Endothelial cell of umbilical vein (primary cell): ENCODE measurements at regions not wholly inside any gene's neighbourhood (a gene's known extent, or its start where the extent isn't known, plus 50 kb on each side); places are given as distances from the start of the nearest gene placed in this dataset.

Experiments used
- BruUV-seq: library from RNA; stranded (reverse); fragments of 400-500 nt; replicated peaks from 2 replicates; lab custom pipeline; 2021; lab: Mats Ljungman, UMichigan
- CTCF ChIA-PET: fragments of 300-600, 350-600 bp; sonication (Branson Sonifier 250); formaldehyde crosslinking; loops from one replicate; lab custom pipeline; 2021; ENCODE audit warnings: antibody characterized with exemption, inconsistent platforms; lab: Charles Lee
- POLR2A ChIA-PET: fragments of 300-600, 350-600 bp; sonication (Branson Sonifier 250); formaldehyde crosslinking; loops from one replicate; lab custom pipeline; 2021; ENCODE audit warnings: antibody characterized with exemption, inconsistent platforms; lab: Charles Lee
- DNase-seq: peaks from one replicate; pipeline ENCODE4 v3.0.0-alpha.2; 2011; ENCODE audit warnings: low read depth, low spot score
- FAIRE-seq: peaks from 2 replicates; lab custom pipeline; 2011; peaks lifted over from hg19 to GRCh38; lab: Jason Lieb, UNC
- H2AFZ ChIP-seq: 2 replicates; pipeline ENCODE4 v1.6.0; 2012; ENCODE audit warnings: low read depth, low read length, control low read depth, inconsistent platforms
- H3K27ac ChIP-seq: 2 replicates; pipeline ENCODE4 v1.5.1; 2011; ENCODE audit warnings: low read depth, mild to moderate bottlenecking, control low read depth, low read length, moderate library complexity; ENCODE audit not compliant: insufficient read depth
- H3K27me3 ChIP-seq, 2 experiments: 2 replicates each; pipeline versions ENCODE4 v1.6.0 to v1.6.1; 2011; ENCODE audit warnings: low read length in 2 of 2, mixed read lengths in 1 of 2; ENCODE audit not compliant: control insufficient read depth in 2 of 2, insufficient read depth in 2 of 2
- H3K36me3 ChIP-seq, 2 experiments: 2 replicates in 1 of 2; 3 replicates in 1 of 2; pipeline ENCODE4 v1.5.1; 2011; ENCODE audit warnings: low read length in 2 of 2, mild to moderate bottlenecking in 1 of 2, moderate library complexity in 1 of 2; ENCODE audit not compliant: control insufficient read depth in 2 of 2, insufficient read depth in 2 of 2; ENCODE audit errors: extremely low read depth in 1 of 2
- H3K4me1 ChIP-seq: 3 replicates; pipeline ENCODE4 v1.5.1; 2011; ENCODE audit warnings: mild to moderate bottlenecking, low read length; ENCODE audit not compliant: control insufficient read depth, insufficient read depth; ENCODE audit errors: extremely low read depth
- H3K4me2 ChIP-seq: 2 replicates; pipeline ENCODE4 v1.6.1; 2011; ENCODE audit warnings: low read length, control low read depth, mixed read lengths; ENCODE audit not compliant: insufficient read depth
- H3K4me3 ChIP-seq, 3 experiments: fragments of 200-600 bp in 1 of 3; sonication (generic), shearing (Covaris generic) in 1 of 3; replicated peaks in 1 of 3; 2 replicates each; pipeline ENCODE4 v1.5.1; 2011 to 2016; ENCODE audit warnings: control low read depth in 3 of 3, low read length in 3 of 3, mild to moderate bottlenecking in 2 of 3, inconsistent platforms in 1 of 3, low read depth in 1 of 3, moderate library complexity in 1 of 3; ENCODE audit not compliant: insufficient read depth in 1 of 3
- H3K79me2 ChIP-seq: 2 replicates; pipeline ENCODE4 v1.6.0; 2012; ENCODE audit warnings: low read length, inconsistent platforms; ENCODE audit not compliant: control insufficient read depth, insufficient read depth
- H3K9ac ChIP-seq: replicated peaks from 2 replicates; pipeline ENCODE3; 2011; ENCODE audit warnings: low read length, control low read depth; ENCODE audit not compliant: insufficient read depth; ENCODE audit errors: extremely low read depth
- H3K9me1 ChIP-seq: replicated peaks from 3 replicates; pipeline ENCODE4 v1.6.0; 2011; ENCODE audit warnings: mild to moderate bottlenecking, low read length; ENCODE audit not compliant: control insufficient read depth, insufficient read depth; ENCODE audit errors: extremely low read depth
- H3K9me3 ChIP-seq: replicated peaks from 2 replicates; pipeline ENCODE4 v1.5.1; 2012; ENCODE audit warnings: low read length, inconsistent platforms; ENCODE audit not compliant: control insufficient read depth, insufficient read depth
- H4K20me1 ChIP-seq: replicated peaks from 2 replicates; pipeline ENCODE3; 2011; ENCODE audit warnings: mild to moderate bottlenecking, low read length; ENCODE audit not compliant: control insufficient read depth, insufficient read depth; ENCODE audit errors: extremely low read depth
- EZH2 ChIP-seq: IDR thresholded peaks from 2 replicates; pipeline ENCODE4 v1.6.1; 2012; ENCODE audit warnings: borderline replicate concordance, low read depth, mild to moderate bottlenecking, moderate library complexity, low read length, inconsistent platforms; ENCODE audit not compliant: severe bottlenecking
- FOS ChIP-seq: IDR thresholded peaks from 2 replicates; pipeline ENCODE4 v1.6.1; 2011; ENCODE audit warnings: mild to moderate bottlenecking, low read length, moderate library complexity, borderline replicate concordance; ENCODE audit not compliant: insufficient read depth
- GATA2 ChIP-seq: IDR thresholded peaks from 2 replicates; pipeline ENCODE4 v1.7.0; 2011; ENCODE audit warnings: low read depth, mild to moderate bottlenecking, moderate library complexity, mixed read lengths, low read length; ENCODE audit not compliant: insufficient read length, insufficient read depth
- JUN ChIP-seq: IDR thresholded peaks from 2 replicates; pipeline ENCODE4 v1.6.1; 2011; ENCODE audit warnings: borderline replicate concordance, low read depth; ENCODE audit not compliant: insufficient read length, insufficient read depth
- MYC ChIP-seq: IDR thresholded peaks from one replicate; pipeline ENCODE4 v1.6.1; 2011; ENCODE audit warnings: mild to moderate bottlenecking, low read depth, low read length
- POLR2A ChIP-seq: IDR thresholded peaks from 2 replicates; pipeline ENCODE4 v1.6.1; 2012; ENCODE audit warnings: low read depth, mild to moderate bottlenecking, control low read depth, low read length
- POLR2AphosphoS5 ChIP-seq: IDR thresholded peaks from 2 replicates; pipeline ENCODE4 v1.6.1; 2012; ENCODE audit warnings: low read depth, mild to moderate bottlenecking, control low read depth, low read length, moderate library complexity; ENCODE audit not compliant: insufficient read depth
- dilution Hi-C: fragments of 300-500 bp; cut with MboI; formaldehyde crosslinking; loops from one replicate; pipeline ENCODE4 v1.15.0; 2019; ENCODE audit warnings: low sequenced_read_pairs; ENCODE audit not compliant: extremely low pct_ligation_motif_present
- intact Hi-C: fragments of 100-400 bp; cut with micrococcal nuclease; formaldehyde crosslinking; loops from one replicate; pipeline ENCODE4 v1.10.0; 2022
- TF ChIP-seq, protein P1 (sequence below), 2 donors: IDR thresholded peaks; 1 replicate in 1 of 2; 2 replicates in 1 of 2; pipeline ENCODE4 v1.5.1; 2011; ENCODE audit warnings: low read length in 2 of 2, mild to moderate bottlenecking in 2 of 2, moderate library complexity in 2 of 2, control low read depth in 1 of 2, inconsistent platforms in 1 of 2, low read depth in 1 of 2; ENCODE audit not compliant: insufficient read depth in 1 of 2; ENCODE audit errors: extremely low read depth in 1 of 2
- TF ChIP-seq, protein P2 (sequence below): IDR thresholded peaks from 2 replicates; pipeline ENCODE4 v1.6.1; 2011; ENCODE audit not compliant: insufficient read depth, insufficient read length

DNA sequence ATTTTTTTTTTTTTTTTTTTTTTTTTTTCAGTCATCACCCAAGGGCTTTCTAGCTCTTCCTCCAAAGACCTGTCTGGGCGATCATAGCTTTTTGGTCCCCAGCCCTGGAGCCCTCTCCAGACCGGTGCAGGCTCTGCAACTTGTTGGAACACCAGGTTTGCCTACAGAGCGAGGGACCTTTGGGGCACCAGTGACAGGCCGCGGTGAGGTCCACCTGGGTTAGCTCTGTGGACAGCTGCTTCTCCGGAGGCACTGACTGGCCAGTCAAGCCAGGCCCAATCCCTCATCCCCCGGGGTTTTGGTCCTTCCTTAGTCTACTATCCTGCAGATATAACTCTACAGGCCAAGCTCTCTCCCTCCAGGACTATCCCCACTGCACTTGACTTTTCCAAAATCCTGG, 86.8 kb upstream of the SMNDC1 start:
- Histone ChIP-seq H3K4me3 (no peak overlapping the region), H3K4me2 (no peak overlapping the region), H3K27me3 (no peaks in the 10 kb centered on the region), H3K9me1 (no peaks in the 10 kb centered on the region), H3K36me3 (no peaks in the 10 kb centered on the region), H4K20me1 (no peaks in the 10 kb centered on the region), H3K9me3 (no peaks in the 10 kb centered on the region), H3K79me2 (no peaks in the 10 kb centered on the region), H2AFZ (no peak overlapping the region), H3K4me1 (peaks cover 49% of the 10 kb centered on the region), H3K9ac (no peak overlapping the region), H3K27ac (no peak overlapping the region)
- FAIRE-seq (no peak), DNase-seq (no peak)
- no peak for TF ChIP-seq MYC
- TF ChIP-seq POLR2AphosphoS5, result no peak
- TF ChIP-seq POLR2A, result no peak
- TF ChIP-seq JUN, result no peak
- dilution Hi-C loops, result no loop called here
- BruUV-seq, result no TSS peak
- intact Hi-C loops, result no loop called here
- CTCF ChIA-PET, result interaction anchor here (1.7 to 3.0 kb wide), 2 partner anchors 37 to 109 kb away, joined by 6 to 21 read pairs; no protein-coding TSS in a partner anchor
- POLR2A ChIA-PET, result interaction anchor here (0.6 to 1.0 kb wide), 2 partner anchors 105 to 111 kb away, joined by 4 to 5 read pairs; no protein-coding TSS in a partner anchor

DNA sequence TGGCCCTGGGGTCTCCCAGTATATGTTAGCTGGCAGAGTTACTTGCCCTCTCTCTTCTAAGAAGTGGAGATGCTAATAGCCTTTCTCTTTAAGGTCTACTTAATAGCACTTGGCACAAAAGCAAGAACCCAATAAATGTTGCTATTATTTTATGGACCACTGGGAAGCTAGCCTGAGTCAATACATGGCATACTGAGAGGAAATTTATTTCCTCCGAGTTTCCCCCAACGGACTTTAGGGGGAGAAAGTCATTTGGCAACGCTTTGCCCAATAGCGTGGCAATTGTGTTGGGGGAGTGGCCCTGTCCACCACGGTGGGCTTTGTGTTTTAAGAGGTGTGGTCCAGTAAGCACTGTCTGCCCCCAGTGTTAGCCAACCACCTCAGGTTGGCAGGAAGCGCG, 87.4 kb upstream of the SMNDC1 start:
- ChIA-PET CTCF (interaction anchor here (1.7 to 3.0 kb wide), 3 partner anchors 16 to 109 kb away, joined by 6 to 21 read pairs (median 6); no protein-coding TSS in a partner anchor), POLR2A (interaction anchor here (0.6 to 1.0 kb wide), 2 partner anchors 104 to 111 kb away, joined by 4 to 5 read pairs; no protein-coding TSS in a partner anchor)
- dilution Hi-C loops, result no loop called here
- peak overlapping the region; percentile 35 for H2AFZ ChIP-seq
- TF ChIP-seq JUN, result no peak
- TF ChIP-seq POLR2A, result no peak
- no peak for TF ChIP-seq MYC
- TF ChIP-seq, protein P1, sequence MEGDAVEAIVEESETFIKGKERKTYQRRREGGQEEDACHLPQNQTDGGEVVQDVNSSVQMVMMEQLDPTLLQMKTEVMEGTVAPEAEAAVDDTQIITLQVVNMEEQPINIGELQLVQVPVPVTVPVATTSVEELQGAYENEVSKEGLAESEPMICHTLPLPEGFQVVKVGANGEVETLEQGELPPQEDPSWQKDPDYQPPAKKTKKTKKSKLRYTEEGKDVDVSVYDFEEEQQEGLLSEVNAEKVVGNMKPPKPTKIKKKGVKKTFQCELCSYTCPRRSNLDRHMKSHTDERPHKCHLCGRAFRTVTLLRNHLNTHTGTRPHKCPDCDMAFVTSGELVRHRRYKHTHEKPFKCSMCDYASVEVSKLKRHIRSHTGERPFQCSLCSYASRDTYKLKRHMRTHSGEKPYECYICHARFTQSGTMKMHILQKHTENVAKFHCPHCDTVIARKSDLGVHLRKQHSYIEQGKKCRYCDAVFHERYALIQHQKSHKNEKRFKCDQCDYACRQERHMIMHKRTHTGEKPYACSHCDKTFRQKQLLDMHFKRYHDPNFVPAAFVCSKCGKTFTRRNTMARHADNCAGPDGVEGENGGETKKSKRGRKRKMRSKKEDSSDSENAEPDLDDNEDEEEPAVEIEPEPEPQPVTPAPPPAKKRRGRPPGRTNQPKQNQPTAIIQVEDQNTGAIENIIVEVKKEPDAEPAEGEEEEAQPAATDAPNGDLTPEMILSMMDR (IDR thresholded peaks at IDR 0.05; ENCODE audit: extremely low read depth in 1 of 2, insufficient read depth in 1 of 2, low read depth in 1 of 2, low read length in 2 of 2), result no peak
- no peak for TF ChIP-seq GATA2
- no peak for TF ChIP-seq POLR2AphosphoS5
- TF ChIP-seq, protein P2, sequence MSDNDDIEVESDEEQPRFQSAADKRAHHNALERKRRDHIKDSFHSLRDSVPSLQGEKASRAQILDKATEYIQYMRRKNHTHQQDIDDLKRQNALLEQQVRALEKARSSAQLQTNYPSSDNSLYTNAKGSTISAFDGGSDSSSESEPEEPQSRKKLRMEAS, result no peak
- TF ChIP-seq EZH2, result no peak
- TF ChIP-seq FOS, result no peak
- H3K4me3 ChIP-seq, result no peak overlapping the region
- no peaks in the 10 kb centered on the region for H3K36me3 ChIP-seq
- no peaks in the 10 kb centered on the region for H3K79me2 ChIP-seq
- no peaks in the 10 kb centered on the region for H3K9me3 ChIP-seq
- no peaks in the 10 kb centered on the region for H4K20me1 ChIP-seq
- intact Hi-C loops, result no loop called here
- H3K9me1 ChIP-seq, result no peaks in the 10 kb centered on the region
- DNase-seq, result peak; percentile 90
- H3K9ac ChIP-seq, result no peak overlapping the region
- H3K27me3 ChIP-seq, result no peaks in the 10 kb centered on the region
- H3K27ac ChIP-seq, result peak overlapping the region; percentile 33
- no peak overlapping the region for H3K4me2 ChIP-seq
- peaks cover 49% of the 10 kb centered on the region for H3K4me1 ChIP-seq
- BruUV-seq, result no TSS peak
- FAIRE-seq, result peak; percentile 63
